Ramos (cell line): ENCODE measurements at regions not wholly inside any gene's neighbourhood (a gene's known extent, or its start where the extent isn't known, plus 50 kb on each side); places are given as distances from the start of the nearest gene placed in this dataset.
"Not testable (repeated sequence)": the region's sequence is repeated elsewhere in the genome, so short reads cannot be mapped to it uniquely, and the experiment has no call there.

Experiments
- in situ Hi-C: fragments of 300-500 bp; cut with MboI; formaldehyde crosslinking; loops from one replicate; pipeline ENCODE4 v1.14.3; 2022; ENCODE audit warnings: low sequenced_read_pairs; ENCODE audit not compliant: unreplicated experiment

- in situ Hi-C loops = no loop called here
Observed at GRCh38 chr16:58853854-58854791, 120.0 kb upstream of the GOT2 start.

GRCh38 chr16:58850678-58851020 lies 116.5 kb upstream of the GOT2 start:
- in situ Hi-C loops = no loop called here

GRCh38 chr16:58850019-58850677 lies 116.0 kb upstream of the GOT2 start:
- in situ Hi-C loops = no loop called here

GRCh38 chr16:58848662-58849002 lies 114.5 kb upstream of the GOT2 start:
- in situ Hi-C loops = no loop called here

- in situ Hi-C loops = no loop called here
Observed at GRCh38 chr16:58847902-58848661, 114.0 kb upstream of the GOT2 start.

- in situ Hi-C loops = not testable (repeated sequence)
Observed at GRCh38 chr16:58846226-58846625, 112.1 kb upstream of the GOT2 start.

GRCh38 chr16:58843675-58844074 lies 109.6 kb upstream of the GOT2 start:
- in situ Hi-C loops = no loop called here

- in situ Hi-C loops = no loop called here
Observed at GRCh38 chr16:58842746-58843145, 108.6 kb upstream of the GOT2 start.

- in situ Hi-C loops = no loop called here
Observed at GRCh38 chr16:58842156-58842555, 108.0 kb upstream of the GOT2 start.

- in situ Hi-C loops = no loop called here
Observed at GRCh38 chr16:58837950-58838349, 103.8 kb upstream of the GOT2 start.

GRCh38 chr16:58836427-58836826 lies 102.3 kb upstream of the GOT2 start:
- in situ Hi-C loops = no loop called here

- in situ Hi-C loops = no loop called here
Observed at GRCh38 chr16:58832386-58832895, 98.3 kb upstream of the GOT2 start.

- in situ Hi-C loops = no loop called here
Observed at GRCh38 chr16:58831386-58831785, 97.3 kb upstream of the GOT2 start.

- in situ Hi-C loops = no loop called here
Observed at GRCh38 chr16:58828901-58829545, 94.9 kb upstream of the GOT2 start.

- in situ Hi-C loops = no loop called here
Observed at GRCh38 chr16:58824201-58824600, 90.1 kb upstream of the GOT2 start.

- in situ Hi-C loops = no loop called here
Observed at GRCh38 chr16:58821886-58822285, 87.8 kb upstream of the GOT2 start.

GRCh38 chr16:58820411-58820810 lies 86.3 kb upstream of the GOT2 start:
- in situ Hi-C loops = no loop called here

GRCh38 chr16:58815181-58815888 lies 81.2 kb upstream of the GOT2 start:
- in situ Hi-C loops = no loop called here

- in situ Hi-C loops = no loop called here
Observed at GRCh38 chr16:58814348-58814801, 80.3 kb upstream of the GOT2 start.

GRCh38 chr16:58809213-58809612 lies 75.1 kb upstream of the GOT2 start:
- in situ Hi-C loops = no loop called here
